ENCODE measurements at regions not wholly inside any gene's neighbourhood (a gene's known extent, or its start where the extent isn't known, plus 50 kb on each side); places are given as distances from the start of the nearest gene placed in this dataset.
A peak's percentile ranks its signal among the peaks of the same experiment; 100 is the strongest.

DNA sequence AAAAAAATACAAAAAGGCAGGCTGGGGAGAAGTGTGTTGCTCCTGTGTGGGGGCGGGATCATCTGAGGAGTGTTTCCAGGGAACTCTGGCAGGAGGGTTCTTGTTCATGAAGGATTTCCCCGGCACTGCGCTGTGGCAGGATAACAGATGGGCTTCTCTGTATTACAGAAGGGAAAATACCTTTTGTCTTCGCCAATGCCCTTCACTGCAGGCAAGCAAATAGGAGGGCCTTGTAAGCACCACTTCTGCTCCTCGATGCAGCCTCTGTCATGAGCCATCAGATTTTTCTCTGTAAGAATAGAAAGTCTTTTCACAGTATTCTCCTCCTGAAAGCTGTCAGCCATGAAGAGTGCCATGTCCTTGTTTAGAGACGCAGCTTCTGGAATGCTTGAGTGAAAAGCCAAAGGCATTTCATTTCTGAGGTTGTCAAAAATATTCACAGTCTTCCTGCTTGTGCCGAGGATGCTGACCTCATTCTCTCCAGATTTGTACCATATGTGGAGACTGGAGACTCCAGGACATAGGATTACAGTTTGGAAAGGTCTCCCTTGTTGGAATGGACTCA, 294.0 kb downstream of the YTHDC2 start:
- intact Hi-C loops (cut with DNase I): no loop called here
- Histone ChIP-seq H3K36me3 (no peaks in the 10 kb centered on the region), H3K27ac (no peak overlapping the region), H3K9me3 (no peaks in the 10 kb centered on the region), H3K4me3 (no peak overlapping the region), H3K27me3 (no peaks in the 10 kb centered on the region), H3K4me1 (peaks cover 17% of the 10 kb centered on the region)
- ATAC-seq: peak; percentile 22
- no peak for DNase-seq
- TF ChIP-seq, protein P1, sequence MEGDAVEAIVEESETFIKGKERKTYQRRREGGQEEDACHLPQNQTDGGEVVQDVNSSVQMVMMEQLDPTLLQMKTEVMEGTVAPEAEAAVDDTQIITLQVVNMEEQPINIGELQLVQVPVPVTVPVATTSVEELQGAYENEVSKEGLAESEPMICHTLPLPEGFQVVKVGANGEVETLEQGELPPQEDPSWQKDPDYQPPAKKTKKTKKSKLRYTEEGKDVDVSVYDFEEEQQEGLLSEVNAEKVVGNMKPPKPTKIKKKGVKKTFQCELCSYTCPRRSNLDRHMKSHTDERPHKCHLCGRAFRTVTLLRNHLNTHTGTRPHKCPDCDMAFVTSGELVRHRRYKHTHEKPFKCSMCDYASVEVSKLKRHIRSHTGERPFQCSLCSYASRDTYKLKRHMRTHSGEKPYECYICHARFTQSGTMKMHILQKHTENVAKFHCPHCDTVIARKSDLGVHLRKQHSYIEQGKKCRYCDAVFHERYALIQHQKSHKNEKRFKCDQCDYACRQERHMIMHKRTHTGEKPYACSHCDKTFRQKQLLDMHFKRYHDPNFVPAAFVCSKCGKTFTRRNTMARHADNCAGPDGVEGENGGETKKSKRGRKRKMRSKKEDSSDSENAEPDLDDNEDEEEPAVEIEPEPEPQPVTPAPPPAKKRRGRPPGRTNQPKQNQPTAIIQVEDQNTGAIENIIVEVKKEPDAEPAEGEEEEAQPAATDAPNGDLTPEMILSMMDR (IDR thresholded peaks at IDR 0.05): no peak

DNA sequence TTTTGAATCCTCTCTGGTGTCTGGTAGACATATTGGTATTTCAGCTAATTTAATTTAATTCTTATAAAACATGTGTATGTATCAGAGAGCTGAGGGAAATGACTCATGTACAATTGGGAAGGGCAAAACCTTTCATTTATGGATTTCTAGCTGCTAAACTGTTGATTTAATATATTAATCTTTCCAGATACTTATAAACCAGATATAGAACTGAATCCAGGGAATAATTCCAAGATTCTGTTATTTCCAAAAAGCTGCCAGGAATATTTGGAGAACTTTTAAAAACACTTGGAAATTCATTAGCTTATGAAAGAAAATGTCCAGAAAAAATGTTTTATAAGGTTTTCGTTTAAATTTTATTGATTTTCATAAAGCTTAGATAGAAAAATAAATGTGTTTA, 295.5 kb downstream of the YTHDC2 start:
- intact Hi-C loops (cut with DNase I): no loop called here
- TF ChIP-seq, protein P1 (IDR thresholded peaks at IDR 0.05): no peak
- no peak for DNase-seq

DNA sequence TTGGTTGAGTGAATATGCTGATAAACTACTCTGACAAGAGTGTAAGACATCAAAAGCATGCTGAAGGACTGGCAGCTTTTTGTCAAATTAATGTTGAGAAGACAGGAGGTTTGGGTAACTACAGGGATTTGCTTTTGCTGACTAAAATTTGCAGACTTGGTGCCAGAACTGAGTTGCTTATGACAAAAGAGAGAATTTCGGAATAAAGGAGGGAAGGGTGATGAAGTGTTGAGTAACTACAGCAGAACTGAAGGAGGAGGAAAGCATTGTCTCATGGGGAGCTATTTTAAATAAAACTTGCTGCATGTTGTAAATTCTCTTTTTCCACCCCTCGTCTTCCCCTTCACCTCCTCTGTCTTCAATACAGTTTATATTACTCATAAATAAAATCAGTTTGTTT, 296.1 kb downstream of the YTHDC2 start:
- no peak for ATAC-seq
- Histone ChIP-seq H3K27me3 (no peaks in the 10 kb centered on the region), H3K4me1 (peaks cover 17% of the 10 kb centered on the region), H3K36me3 (no peaks in the 10 kb centered on the region), H3K4me3 (no peak overlapping the region), H3K9me3 (no peaks in the 10 kb centered on the region), H3K27ac (no peak overlapping the region)
- TF ChIP-seq, protein P1 (IDR thresholded peaks at IDR 0.05): no peak
- DNase-seq: no peak
- intact Hi-C loops (cut with DNase I): no loop called here

More for the DNA sequence above, 295.5 kb downstream of the YTHDC2 start:
- Histone ChIP-seq H3K4me3 (no peak overlapping the region), H3K9me3 (no peaks in the 10 kb centered on the region), H3K4me1 (peaks cover 17% of the 10 kb centered on the region), H3K27ac (no peak overlapping the region), H3K27me3 (no peaks in the 10 kb centered on the region), H3K36me3 (no peaks in the 10 kb centered on the region)
- no peak for ATAC-seq

DNA sequence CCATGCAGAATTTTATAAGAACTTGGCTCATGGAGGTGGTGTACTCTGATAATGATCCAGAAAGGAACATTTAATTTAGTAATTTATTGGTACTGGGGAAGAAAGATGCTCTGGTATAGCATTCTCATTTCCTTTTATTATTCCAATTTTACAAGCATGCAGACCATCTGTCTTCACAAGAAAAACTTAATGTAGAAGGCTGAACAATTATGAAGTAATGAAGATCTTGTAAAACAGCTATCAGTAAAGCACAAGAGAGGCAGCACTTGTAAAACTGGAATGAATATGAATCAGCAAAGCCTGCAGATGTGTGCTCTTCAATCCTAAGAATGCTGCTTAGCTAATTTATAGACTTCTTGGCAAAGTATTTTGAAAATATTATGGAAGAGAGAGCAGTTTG, 300.0 kb downstream of the YTHDC2 start:
- no peak for ATAC-seq
- Histone ChIP-seq H3K9me3 (no peaks in the 10 kb centered on the region), H3K4me3 (no peak overlapping the region), H3K27ac (no peak overlapping the region), H3K4me1 (no peaks in the 10 kb centered on the region), H3K36me3 (no peaks in the 10 kb centered on the region), H3K27me3 (no peaks in the 10 kb centered on the region)
- TF ChIP-seq, protein P1 (IDR thresholded peaks at IDR 0.05): no peak
- no peak for DNase-seq
- intact Hi-C loops (cut with DNase I): no loop called here

DNA sequence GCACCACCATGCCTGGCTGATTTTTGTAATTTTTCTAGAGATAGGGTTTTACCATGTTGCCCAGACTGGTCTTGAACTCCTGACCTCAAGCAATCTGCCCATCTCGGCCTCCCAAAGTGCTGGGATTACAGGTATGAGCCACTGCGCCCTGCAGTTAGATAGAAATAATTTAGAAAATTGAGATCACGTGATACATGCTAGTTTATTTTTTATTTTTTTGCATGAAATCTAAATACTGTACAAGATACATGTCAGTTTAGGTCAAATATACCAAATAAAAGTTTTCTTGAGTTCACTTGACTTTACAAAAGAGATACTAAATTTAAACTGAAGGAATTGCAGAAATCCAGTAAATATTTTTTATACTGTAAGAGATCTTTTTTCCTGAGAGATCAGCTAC, 304.2 kb downstream of the YTHDC2 start:
- no peak for DNase-seq
- no peaks in the 10 kb centered on the region for H3K36me3 ChIP-seq
- no peak overlapping the region for H3K4me3 ChIP-seq
- no peak for ATAC-seq
- intact Hi-C loops (cut with DNase I): no loop called here
- H3K27me3 ChIP-seq: no peaks in the 10 kb centered on the region
- TF ChIP-seq, protein P1 (IDR thresholded peaks at IDR 0.05): no peak
- no peaks in the 10 kb centered on the region for H3K4me1 ChIP-seq
- H3K27ac ChIP-seq: no peak overlapping the region
- no peaks in the 10 kb centered on the region for H3K9me3 ChIP-seq

DNA sequence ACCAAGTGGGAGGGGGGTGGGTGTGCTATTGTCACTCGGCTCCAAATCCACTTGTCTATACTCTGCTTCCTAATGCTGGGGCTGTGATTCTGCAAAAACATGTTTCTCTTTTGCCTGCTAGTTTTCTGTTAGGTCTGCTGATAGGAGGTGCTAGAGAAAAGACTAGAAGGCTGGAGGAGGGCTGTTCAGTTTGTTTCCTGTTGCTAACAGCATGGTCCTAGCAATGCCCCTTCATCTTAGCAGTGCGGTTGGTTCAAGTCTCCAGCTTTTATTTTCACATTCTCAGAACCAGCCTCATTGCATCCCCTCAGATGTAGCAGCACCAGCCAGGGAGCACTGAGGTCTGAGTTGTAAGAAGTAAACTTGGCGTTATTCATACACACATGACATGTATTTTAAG, 310.2 kb downstream of the YTHDC2 start:
- TF ChIP-seq, protein P1 (IDR thresholded peaks at IDR 0.05): no peak
- ATAC-seq (no peak), DNase-seq (no peak)
- Histone ChIP-seq H3K27me3 (no peaks in the 10 kb centered on the region), H3K36me3 (no peaks in the 10 kb centered on the region), H3K4me3 (no peak overlapping the region), H3K9me3 (no peaks in the 10 kb centered on the region), H3K27ac (no peak overlapping the region), H3K4me1 (no peaks in the 10 kb centered on the region)
- intact Hi-C loops (cut with DNase I): no loop called here
